ENCODE measurements at regions not wholly inside any gene's neighbourhood (a gene's known extent, or its start where the extent isn't known, plus 50 kb on each side); places are given as distances from the start of the nearest gene placed in this dataset.

DNA sequence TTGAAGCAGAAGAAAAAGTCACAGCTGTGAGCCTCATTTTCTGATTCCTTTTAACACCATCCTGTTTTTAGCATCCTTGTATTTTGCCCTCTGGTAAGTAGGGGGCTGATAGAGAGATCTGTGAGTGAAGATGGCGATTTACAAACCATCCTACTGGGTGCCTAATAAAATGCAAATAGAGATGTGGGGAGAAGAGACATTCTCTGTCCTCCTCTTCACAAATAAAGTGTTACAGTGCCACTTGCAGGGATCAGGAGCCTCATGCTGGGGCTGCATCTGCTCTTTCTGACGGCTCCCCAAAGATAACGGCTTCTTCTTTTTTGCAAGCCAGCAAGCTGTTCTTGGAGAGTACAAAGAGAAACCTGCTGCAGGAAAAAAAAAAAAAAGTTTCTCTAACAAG, 418.6 kb downstream of the TOX3 start:
- ATAC-seq = no peak
- TF ChIP-seq, protein P1, sequence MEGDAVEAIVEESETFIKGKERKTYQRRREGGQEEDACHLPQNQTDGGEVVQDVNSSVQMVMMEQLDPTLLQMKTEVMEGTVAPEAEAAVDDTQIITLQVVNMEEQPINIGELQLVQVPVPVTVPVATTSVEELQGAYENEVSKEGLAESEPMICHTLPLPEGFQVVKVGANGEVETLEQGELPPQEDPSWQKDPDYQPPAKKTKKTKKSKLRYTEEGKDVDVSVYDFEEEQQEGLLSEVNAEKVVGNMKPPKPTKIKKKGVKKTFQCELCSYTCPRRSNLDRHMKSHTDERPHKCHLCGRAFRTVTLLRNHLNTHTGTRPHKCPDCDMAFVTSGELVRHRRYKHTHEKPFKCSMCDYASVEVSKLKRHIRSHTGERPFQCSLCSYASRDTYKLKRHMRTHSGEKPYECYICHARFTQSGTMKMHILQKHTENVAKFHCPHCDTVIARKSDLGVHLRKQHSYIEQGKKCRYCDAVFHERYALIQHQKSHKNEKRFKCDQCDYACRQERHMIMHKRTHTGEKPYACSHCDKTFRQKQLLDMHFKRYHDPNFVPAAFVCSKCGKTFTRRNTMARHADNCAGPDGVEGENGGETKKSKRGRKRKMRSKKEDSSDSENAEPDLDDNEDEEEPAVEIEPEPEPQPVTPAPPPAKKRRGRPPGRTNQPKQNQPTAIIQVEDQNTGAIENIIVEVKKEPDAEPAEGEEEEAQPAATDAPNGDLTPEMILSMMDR (IDR thresholded peaks at IDR 0.05) = no peak

DNA sequence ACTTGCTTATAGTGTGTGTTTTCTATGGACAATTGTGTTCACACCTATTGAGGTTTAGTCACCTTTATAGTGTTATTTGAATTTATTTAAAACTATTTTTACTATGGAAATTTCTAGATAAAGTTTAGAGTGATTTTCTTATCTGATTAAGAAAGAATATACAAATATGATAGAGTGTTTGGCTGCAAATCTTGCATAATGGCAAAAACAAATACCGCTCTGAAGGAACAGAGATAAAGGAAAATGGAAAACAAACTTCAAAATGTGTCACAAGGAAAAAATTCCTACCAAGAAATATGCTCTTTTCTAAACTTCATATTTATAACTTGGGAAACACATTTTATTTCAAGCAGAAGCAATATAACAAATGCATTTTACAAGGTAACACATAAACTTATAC, 423.1 kb downstream of the TOX3 start:
- H3K27me3 ChIP-seq (ENCODE audit: insufficient read depth in 3 of 3, low read length in 2 of 3) = no peaks in the 10 kb centered on the region
- TF ChIP-seq, protein P1 (IDR thresholded peaks at IDR 0.05) = no peak
- no peaks in the 10 kb centered on the region for H3K36me3 ChIP-seq (ENCODE audit: insufficient read depth in 1 of 2, low read depth in 1 of 2)
- ATAC-seq = no peak
- 90 to 97% (median 90%) methylated on average over 1 of the region's 1 CpG for WGBS, 3 donors
- DNase-seq = no peak
- H3K9me3 ChIP-seq = peaks cover 10% of the 10 kb centered on the region
- intact Hi-C loops (cut with DNase I) = no loop called here
- no peak overlapping the region for H3K27ac ChIP-seq
- H3K4me3 ChIP-seq = no peak overlapping the region
- no peaks in the 10 kb centered on the region for H3K4me1 ChIP-seq

More for the DNA sequence above, 418.6 kb downstream of the TOX3 start:
- Histone ChIP-seq H3K27ac (no peak overlapping the region), H3K27me3 (ENCODE audit: insufficient read depth in 3 of 3, low read length in 2 of 3) (no peaks in the 10 kb centered on the region), H3K4me3 (no peak overlapping the region), H3K4me1 (no peaks in the 10 kb centered on the region), H3K9me3 (no peaks in the 10 kb centered on the region), H3K36me3 (ENCODE audit: insufficient read depth in 1 of 2, low read depth in 1 of 2) (no peaks in the 10 kb centered on the region)
- DNase-seq = no peak
- intact Hi-C loops (cut with DNase I) = no loop called here
- 27 to 40% (median 32%) methylated on average over 3 of the region's 3 CpGs for WGBS, 3 donors

DNA sequence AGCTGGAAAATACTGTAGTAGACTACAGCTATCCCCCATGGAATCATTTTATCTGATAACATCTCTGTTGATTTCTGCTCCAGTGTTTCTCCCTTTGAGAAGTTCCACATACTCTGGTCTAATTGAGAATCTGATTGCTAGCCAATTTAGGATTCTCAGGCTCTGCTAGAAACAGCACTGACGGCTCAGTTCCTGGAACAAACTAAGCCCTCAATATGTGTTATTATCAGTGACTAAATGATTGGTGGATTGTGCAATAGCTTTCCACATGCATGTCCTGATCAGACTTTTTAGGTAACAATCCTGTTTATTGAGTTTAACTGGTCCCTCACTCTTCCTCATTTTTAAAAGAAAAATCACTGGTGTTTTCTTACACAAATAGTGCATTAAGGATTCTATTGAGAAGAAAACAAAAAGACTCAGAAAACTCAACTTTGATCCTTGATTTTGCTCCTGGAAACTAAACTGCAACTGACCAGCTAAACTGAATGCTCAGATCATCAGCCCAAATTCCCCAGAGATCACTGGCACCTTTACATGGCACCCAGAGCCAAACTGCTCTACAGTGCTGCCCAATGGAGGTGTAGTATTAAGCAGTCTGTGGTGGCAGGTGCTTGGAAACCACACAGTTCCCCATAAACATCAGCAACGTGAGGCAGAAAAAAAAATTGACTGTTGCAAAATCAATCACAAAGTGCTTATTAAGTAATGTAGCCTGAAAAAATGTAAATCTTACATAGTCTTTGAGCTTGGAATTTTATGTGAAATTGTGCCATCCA, 423.7 kb downstream of the TOX3 start:
- H3K4me3 ChIP-seq = no peak overlapping the region
- no peak for DNase-seq
- no peaks in the 10 kb centered on the region for H3K36me3 ChIP-seq (ENCODE audit: insufficient read depth in 1 of 2, low read depth in 1 of 2)
- H3K27me3 ChIP-seq (ENCODE audit: insufficient read depth in 3 of 3, low read length in 2 of 3) = no peaks in the 10 kb centered on the region
- WGBS, 3 donors = 16 to 32% (median 21%) methylated on average over 2 of the region's 2 CpGs
- no peak for ATAC-seq
- H3K9me3 ChIP-seq = peaks cover 10% of the 10 kb centered on the region
- no peak overlapping the region for H3K27ac ChIP-seq
- H3K4me1 ChIP-seq = no peaks in the 10 kb centered on the region
- intact Hi-C loops (cut with DNase I) = no loop called here
- TF ChIP-seq, protein P1 (IDR thresholded peaks at IDR 0.05) = no peak

DNA sequence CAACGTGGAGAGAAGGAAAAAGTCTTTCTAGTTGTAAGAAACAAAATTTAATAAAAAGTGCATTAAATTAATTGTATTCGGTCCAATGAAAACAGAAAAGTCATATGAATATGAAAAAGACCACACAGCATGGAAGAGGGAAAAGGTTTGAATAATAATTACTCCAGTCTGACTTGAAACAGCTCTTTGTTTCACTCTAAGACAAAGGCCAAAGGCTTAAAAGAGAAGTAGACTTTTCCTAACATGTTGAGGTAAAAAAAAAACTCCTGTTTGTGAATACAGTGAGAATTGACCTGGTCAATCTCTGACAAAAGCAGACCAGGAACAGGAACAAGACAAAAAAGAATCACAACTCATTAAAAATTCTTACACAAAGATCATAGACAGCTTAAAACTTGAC, 429.8 kb downstream of the TOX3 start:
- H3K36me3 ChIP-seq (ENCODE audit: insufficient read depth in 1 of 2, low read depth in 1 of 2) = no peaks in the 10 kb centered on the region
- WGBS, 3 donors = 37 to 41% (median 40%) methylated on average over 2 of the region's 2 CpGs
- no peaks in the 10 kb centered on the region for H3K27me3 ChIP-seq (ENCODE audit: insufficient read depth in 3 of 3, low read length in 2 of 3)
- TF ChIP-seq, protein P1 (IDR thresholded peaks at IDR 0.05) = no peak
- intact Hi-C loops (cut with DNase I) = no loop called here
- DNase-seq (no peak), ATAC-seq (no peak)
- no peak overlapping the region for H3K4me3 ChIP-seq
- no peaks in the 10 kb centered on the region for H3K4me1 ChIP-seq
- peaks cover 10% of the 10 kb centered on the region for H3K9me3 ChIP-seq
- H3K27ac ChIP-seq = no peak overlapping the region

DNA sequence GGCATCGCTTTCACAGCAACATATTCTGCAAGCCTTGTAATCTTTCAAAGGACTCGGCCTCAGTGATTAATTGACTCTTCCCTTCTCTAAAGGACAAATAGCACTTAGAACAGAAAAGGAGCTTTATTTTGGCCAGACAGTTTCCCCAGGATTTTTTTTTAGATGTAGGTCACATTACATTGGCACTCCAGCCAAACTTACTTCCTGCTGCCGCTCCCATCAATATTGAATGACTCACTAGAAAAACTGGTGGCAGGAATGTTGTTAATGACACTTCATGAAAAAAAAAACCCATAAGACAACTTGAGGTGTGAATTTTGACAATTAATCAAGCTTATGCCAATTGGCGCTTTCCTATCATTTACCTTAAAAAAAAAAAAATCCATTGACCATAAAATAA, 432.6 kb downstream of the TOX3 start:
- TF ChIP-seq, protein P1 (IDR thresholded peaks at IDR 0.05) = no peak
- no peaks in the 10 kb centered on the region for H3K4me1 ChIP-seq
- H3K9me3 ChIP-seq = no peaks in the 10 kb centered on the region
- WGBS, 3 donors = 45 to 52% (median 49%) methylated on average over 4 of the region's 4 CpGs
- no peak for DNase-seq
- no peaks in the 10 kb centered on the region for H3K27me3 ChIP-seq (ENCODE audit: insufficient read depth in 3 of 3, low read length in 2 of 3)
- H3K27ac ChIP-seq = no peak overlapping the region
- H3K36me3 ChIP-seq (ENCODE audit: insufficient read depth in 1 of 2, low read depth in 1 of 2) = no peaks in the 10 kb centered on the region
- no peak overlapping the region for H3K4me3 ChIP-seq
- intact Hi-C loops (cut with DNase I) = no loop called here
- ATAC-seq = no peak

Data from psoas muscle (tissue), 7 donors.